ENCODE measurements at regions not wholly inside any gene's neighbourhood (a gene's known extent, or its start where the extent isn't known, plus 50 kb on each side); places are given as distances from the start of the nearest gene placed in this dataset.
"Not testable (repeated sequence)": the region's sequence is repeated elsewhere in the genome, so short reads cannot be mapped to it uniquely, and the experiment has no call there.

- no peak for DNase-seq
Measured at GRCh38 chr2:84212611-84213314, 246.3 kb downstream of the SUCLG1 start.

- no peak for DNase-seq
Measured at GRCh38 chr2:84209941-84210340, 249.1 kb downstream of the SUCLG1 start.

- no peak for DNase-seq
Measured at GRCh38 chr2:84204995-84205394, 254.1 kb downstream of the SUCLG1 start.

- DNase-seq, result no peak
Measured at GRCh38 chr2:84202166-84202565, 256.9 kb downstream of the SUCLG1 start.

- DNase-seq, result no peak
Measured at GRCh38 chr2:84201158-84201557, 257.9 kb downstream of the SUCLG1 start.

GRCh38 chr2:84197901-84198300, 261.2 kb downstream of the SUCLG1 start:
- no peak for DNase-seq

- no peak for DNase-seq
Measured at GRCh38 chr2:84194949-84195644, 264.0 kb downstream of the SUCLG1 start.

GRCh38 chr2:84194181-84194580, 264.9 kb downstream of the SUCLG1 start:
- DNase-seq, result no peak

- DNase-seq, result no peak
Measured at GRCh38 chr2:84187258-84187657, 271.8 kb downstream of the SUCLG1 start.

GRCh38 chr2:84181927-84182326, 277.2 kb downstream of the SUCLG1 start:
- no peak for DNase-seq

GRCh38 chr2:84177733-84178132, 281.3 kb downstream of the SUCLG1 start:
- DNase-seq, result no peak

- no peak for DNase-seq
Measured at GRCh38 chr2:84175970-84176369, 283.1 kb downstream of the SUCLG1 start.

- DNase-seq, result no peak
Measured at GRCh38 chr2:84175340-84175739, 283.7 kb downstream of the SUCLG1 start.

GRCh38 chr2:84173041-84173440, 286.0 kb downstream of the SUCLG1 start:
- no peak for DNase-seq

GRCh38 chr2:84170979-84171378, 288.1 kb downstream of the SUCLG1 start:
- DNase-seq, result no peak

GRCh38 chr2:84169871-84170270, 289.2 kb downstream of the SUCLG1 start:
- no peak for DNase-seq

- DNase-seq, result not testable (repeated sequence)
Measured at GRCh38 chr2:84168552-84168951, 290.5 kb downstream of the SUCLG1 start.

GRCh38 chr2:84165256-84165655, 293.8 kb downstream of the SUCLG1 start:
- DNase-seq, result no peak

- peak; percentile 68 for DNase-seq
Measured at GRCh38 chr2:84160453-84160852, 298.6 kb downstream of the SUCLG1 start.

- DNase-seq, result no peak
Measured at GRCh38 chr2:84158605-84159004, 300.5 kb downstream of the SUCLG1 start.

GRCh38 chr2:84152462-84152861, 306.6 kb downstream of the SUCLG1 start:
- DNase-seq, result no peak

GRCh38 chr2:84144345-84144744, 314.7 kb downstream of the SUCLG1 start:
- DNase-seq, result no peak

GRCh38 chr2:84137034-84137433, 322.0 kb downstream of the SUCLG1 start:
- DNase-seq, result no peak

GRCh38 chr2:84132370-84132769, 326.7 kb downstream of the SUCLG1 start:
- no peak for DNase-seq

All from NCI-H1092 (cell line).